ENCODE measurements at regions not wholly inside any gene's neighbourhood (a gene's known extent, or its start where the extent isn't known, plus 50 kb on each side); places are given as distances from the start of the nearest gene placed in this dataset.
"Not testable (repeated sequence)": the region's sequence is repeated elsewhere in the genome, so short reads cannot be mapped to it uniquely, and the experiment has no call there.

GRCh38 chr11:130550984-130551383 is 102.5 kb downstream of the ADAMTS15 start:
- no peak for DNase-seq (ENCODE audit: low read depth)

DNA sequence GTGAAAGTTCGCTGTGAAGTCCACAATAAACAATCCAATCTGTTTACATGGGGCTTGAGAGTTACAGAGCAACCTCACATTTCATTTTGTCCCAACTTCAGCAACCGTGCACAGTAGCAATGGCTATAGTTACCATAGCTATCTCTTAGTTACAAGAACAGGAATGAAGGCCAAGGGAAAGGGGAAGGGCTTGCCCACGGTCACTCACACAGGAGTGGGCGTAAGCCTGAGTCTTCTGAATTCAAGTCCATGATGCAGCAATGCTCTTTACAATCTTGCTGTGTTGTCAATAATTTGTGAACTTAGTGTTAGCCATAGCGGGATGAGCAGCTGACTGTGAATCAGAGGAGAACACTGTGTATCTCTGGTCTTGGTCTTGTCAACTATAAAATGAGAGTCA is 102.9 kb downstream of the ADAMTS15 start:
- DNase-seq (ENCODE audit: low read depth): peak; percentile 71

GRCh38 chr11:130553306-130553705 is 104.9 kb downstream of the ADAMTS15 start:
- peak; percentile 24 for DNase-seq (ENCODE audit: low read depth)

DNA sequence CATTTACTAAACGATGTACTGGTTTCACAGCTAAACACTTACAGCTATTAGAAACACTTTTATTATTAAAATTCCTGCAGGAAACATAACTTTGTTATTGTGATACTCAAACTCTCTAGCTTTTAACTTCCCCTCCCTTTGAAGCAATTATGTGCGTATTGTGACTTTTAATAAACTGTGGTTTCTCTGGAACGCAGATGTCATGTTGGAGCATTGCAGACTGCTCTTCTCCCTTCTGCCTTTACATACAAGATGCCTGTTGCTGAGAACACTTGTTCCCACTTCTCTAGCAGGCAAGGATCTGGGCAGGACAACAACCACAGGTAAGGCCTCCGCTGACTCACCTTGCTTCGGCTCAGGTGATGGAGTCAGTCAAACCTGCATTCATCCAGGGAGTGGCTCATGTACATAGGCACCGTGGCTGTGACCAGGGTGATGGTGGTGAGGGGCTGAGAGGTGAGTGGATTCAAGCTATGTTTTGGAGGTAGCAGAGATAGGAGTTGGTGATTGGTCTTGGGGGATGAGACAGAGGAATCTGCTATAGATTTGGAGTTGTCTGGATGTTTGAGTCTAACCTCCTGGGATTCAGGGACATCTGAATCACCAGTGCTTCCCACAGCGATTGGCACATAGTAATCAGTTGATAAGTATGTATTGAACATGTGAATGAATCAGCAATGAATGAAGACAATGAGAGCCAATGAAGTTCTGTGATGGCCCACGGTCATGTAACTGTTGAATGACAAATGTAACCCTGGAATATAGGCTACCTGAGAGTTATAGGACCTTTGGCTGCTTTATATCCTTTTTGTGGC is 106.0 kb downstream of the ADAMTS15 start:
- DNase-seq (ENCODE audit: low read depth): no peak

DNA sequence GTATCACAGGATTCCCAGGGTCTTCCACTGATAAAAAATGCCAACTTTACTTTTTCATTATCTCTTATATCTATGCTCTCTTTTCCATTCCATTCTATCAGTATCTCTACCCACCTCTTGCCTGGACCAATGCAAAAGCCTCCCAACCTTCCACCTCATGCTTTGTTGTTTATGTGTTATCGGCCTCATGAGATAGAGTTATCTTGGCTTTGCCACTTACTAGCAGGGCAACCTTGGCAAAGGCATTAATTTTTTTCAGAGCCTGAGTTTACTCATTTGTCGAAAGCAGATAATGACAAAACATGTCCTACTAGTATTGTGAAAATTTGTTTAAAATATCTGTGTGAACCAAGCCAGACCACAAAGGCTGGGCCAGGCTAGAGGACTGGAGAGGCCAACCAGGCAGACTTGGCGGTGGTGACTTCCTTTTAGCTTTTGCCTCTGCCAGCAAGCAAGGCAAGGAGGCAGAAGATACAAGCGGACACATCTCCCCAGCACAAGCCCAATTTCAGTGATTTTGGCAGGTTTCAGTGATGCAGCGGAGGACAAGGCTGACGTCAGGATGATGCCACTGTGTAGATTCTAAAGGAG is 106.9 kb downstream of the ADAMTS15 start:
- DNase-seq (ENCODE audit: low read depth): no peak

DNA sequence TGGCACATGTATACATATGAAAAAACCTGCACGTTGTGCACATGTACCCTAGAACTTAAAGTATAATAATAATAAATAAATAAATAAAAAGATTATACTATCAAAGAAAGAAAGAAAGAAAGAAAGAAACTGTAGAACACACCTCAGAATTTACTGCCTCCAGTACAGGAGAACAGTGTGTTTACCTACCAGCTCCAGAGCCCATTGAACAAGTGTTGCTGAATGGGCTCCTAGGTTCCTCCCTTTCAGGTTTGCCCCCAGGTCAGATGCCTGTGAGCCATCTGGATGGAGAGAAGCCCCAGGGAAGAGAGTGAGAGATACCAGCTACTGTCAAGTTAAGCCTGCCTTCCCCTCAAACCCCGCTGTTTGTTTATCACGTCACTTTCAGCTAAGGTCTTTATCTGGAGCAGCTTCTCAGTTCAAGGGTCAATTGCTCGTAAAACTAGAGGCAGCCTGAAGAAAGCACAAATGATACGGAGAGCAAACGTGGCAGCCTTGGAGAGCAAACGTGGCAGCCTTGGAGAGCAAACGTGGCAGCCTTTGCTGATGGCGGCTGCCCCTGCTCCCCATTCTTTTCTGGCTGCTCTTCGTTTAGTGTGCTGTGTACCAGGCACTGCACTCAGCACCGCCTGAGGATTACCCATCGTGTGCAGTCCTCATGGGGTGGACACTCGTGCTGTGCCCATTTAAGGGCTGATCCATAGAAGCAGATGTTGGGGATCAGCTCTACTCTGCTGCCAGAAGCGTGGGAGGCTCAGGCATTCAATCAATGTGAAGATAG is 111.7 kb downstream of the ADAMTS15 start:
- DNase-seq (ENCODE audit: low read depth): no peak

DNA sequence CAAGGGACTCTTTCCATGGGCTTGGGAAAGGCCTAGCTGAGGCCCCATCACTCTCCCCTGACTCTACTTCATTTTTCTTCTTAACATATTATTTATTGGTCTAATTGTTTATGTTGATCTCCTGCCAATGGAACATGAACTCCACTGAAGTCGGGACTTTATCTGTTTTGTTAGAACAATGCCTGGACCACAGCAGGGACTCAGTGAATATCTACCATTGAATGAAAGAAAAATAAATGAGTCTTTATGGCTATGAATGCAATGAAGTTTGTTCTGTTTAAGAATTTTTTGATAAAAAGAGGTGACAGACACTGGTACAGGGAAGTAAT is 112.3 kb downstream of the ADAMTS15 start:
- DNase-seq (ENCODE audit: low read depth): no peak

- DNase-seq (ENCODE audit: low read depth): no peak
Observed at GRCh38 chr11:130561441-130561881, 113.0 kb downstream of the ADAMTS15 start.

GRCh38 chr11:130562549-130562948 is 114.1 kb downstream of the ADAMTS15 start:
- no peak for DNase-seq (ENCODE audit: low read depth)

DNA sequence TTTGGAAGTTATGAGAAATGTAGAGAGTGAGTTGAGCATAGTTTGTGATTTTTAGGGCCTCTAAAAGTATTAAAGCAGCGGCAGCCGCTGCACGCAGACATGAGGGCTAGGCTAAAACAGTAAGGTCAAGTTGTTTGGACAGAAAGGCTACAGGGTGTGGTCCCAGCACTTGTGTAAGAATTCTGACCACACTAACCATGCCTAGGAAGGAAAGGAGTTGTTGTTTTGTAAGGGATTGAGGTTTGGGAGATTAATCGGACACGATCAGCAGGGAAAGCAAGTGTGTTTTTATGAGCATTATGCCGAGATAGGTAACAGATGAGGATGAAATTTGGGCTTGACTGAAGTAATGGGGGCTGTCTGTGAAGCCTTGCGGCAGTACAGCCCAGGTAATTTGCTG is 117.9 kb downstream of the ADAMTS15 start:
- not testable (repeated sequence) for DNase-seq (ENCODE audit: low read depth)

DNA sequence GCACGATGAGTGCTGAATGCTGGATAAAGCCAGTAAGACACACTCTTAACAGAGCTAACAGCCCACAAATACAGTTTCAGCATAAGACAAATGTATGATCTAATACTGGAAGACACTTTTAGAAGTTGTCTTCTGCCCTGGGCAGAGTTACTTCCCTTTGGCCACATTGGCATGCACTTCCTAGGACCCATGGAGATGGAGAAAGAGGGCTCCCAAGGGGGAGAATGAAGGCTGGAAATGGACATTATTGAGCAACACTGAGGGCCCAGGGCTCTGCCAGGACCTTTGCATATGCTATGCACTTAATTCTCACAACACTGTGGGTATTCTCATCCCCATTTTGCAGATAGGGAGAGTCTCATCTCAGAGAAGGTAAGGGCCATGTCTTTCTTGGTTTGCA is 123.1 kb downstream of the ADAMTS15 start:
- no peak for DNase-seq (ENCODE audit: low read depth)

GRCh38 chr11:130571947-130572584 is 123.6 kb downstream of the ADAMTS15 start:
- no peak for DNase-seq (ENCODE audit: low read depth)

GRCh38 chr11:130573767-130574166 is 125.3 kb downstream of the ADAMTS15 start:
- no peak for DNase-seq (ENCODE audit: low read depth)

- DNase-seq (ENCODE audit: low read depth): no peak
Observed at GRCh38 chr11:130574740-130575139, 126.3 kb downstream of the ADAMTS15 start.

DNA sequence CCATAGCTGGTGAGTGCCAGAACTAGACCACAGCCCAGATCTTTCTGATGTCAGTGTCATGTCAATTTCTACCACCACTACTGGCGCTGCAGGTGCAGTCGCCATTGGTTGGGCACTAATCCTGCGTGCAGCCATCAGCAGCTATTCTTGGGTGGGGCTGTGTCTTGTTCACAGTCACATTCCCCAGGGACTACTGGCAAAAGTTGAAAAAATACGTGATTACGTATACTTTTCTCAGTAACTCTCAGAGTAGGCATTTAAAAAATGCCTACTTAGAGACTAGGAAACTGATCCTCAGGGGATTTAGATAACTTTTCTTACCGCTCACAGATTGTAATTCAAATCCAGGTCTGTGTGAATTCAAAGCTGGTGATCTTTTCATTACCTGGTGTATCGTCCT is 127.7 kb downstream of the ADAMTS15 start:
- no peak for DNase-seq (ENCODE audit: low read depth)

DNA sequence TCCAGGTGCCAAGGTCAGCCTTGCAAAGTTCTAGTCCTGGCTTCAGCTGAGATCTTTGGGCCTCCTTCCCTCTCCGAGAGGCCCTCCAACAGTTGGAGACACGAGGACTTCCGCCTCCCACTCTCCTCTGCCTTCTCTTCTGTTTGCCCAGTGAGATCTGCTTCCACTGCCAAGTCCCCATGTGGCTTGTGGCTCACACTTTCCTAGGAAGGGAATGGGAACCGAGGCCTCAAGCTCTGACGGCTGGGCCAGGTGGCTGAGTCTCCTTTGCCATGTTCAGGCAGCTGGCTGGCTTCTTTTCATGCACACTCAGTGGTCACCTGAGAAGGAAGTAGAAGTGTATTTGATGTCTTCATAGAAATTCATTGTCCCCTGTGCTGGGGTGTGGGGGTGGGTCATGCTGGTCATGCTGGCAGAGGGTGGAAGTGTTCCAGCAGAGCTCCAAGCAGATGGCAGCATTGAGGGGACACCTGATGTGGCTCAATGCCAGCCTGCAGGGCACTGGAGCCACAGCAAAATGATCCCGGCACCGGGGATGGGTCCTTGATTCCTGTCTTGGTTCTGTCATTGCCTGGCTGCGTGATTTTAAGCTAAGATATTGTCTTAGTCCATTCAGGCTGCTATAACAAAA is 130.4 kb downstream of the ADAMTS15 start:
- DNase-seq (ENCODE audit: low read depth): no peak

DNA sequence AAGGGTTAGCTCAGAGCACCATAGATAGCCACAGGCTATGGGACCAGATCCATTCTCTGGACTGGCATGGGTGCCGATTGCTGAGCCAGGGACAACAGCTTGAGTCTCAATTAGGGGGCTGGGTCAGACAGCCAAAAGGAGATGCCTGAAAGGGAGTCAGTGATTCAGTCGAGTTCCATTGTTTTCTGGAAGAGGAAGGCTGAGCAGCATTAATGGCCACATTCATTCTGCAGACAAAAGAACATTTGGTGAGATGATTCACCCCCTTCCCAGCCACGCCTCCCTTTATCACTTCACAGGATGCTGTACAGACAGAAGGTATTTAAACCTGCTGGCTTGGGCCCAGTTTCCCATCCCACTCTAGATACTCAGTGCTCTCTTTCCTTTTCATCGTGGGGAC is 131.9 kb downstream of the ADAMTS15 start:
- peak; percentile 91 for DNase-seq (ENCODE audit: low read depth)

GRCh38 chr11:130580891-130581492 is 132.5 kb downstream of the ADAMTS15 start:
- DNase-seq (ENCODE audit: low read depth): peak; percentile 83

DNA sequence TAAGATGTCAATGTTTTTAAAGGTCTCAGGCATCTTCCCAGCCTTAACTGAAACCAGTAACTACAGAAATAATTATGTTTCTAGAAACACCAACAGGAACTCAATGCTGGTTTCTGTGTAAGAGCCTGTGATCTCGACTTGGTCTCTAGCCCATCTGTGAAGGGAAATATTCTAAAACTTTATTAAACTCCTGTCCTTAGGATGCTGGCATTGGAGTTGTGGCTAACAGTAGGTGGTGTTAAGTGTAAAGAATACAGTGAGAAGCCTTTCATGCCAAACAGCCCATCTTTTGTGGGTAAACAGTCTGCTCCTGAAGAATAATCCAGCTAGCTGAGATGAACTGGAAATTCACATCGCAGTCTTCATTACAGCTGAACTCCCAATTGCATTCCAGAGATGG is 133.2 kb downstream of the ADAMTS15 start:
- DNase-seq (ENCODE audit: low read depth): peak; percentile 5

DNA sequence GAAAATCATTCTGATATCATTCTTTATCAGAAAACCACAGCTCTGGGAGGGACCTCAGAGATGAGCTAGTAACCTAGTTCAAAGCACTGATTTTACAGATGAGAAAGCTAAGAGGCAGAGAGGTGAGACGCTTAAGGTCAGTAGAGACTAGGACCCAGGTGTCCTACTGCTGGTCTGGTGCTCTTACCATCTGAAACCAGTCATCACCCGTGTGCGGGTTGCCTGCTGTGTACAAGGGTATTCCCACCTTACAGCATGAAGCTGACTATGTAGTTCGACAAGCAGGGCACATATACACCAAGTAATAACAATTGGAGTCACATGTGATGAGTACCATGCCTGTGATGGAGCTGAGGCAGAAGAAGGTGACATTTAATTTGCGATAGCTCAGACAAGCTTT is 133.7 kb downstream of the ADAMTS15 start:
- no peak for DNase-seq (ENCODE audit: low read depth)

- DNase-seq (ENCODE audit: low read depth): peak; percentile 21
Observed at GRCh38 chr11:130582981-130583380, 134.5 kb downstream of the ADAMTS15 start.

Measured in renal cortical epithelial cell (primary cell).